HG02840 (cell line): ENCODE measurements at regions not wholly inside any gene's neighbourhood (a gene's known extent, or its start where the extent isn't known, plus 50 kb on each side); places are given as distances from the start of the nearest gene placed in this dataset.
"Not testable (repeated sequence)": the region's sequence is repeated elsewhere in the genome, so short reads cannot be mapped to it uniquely, and the experiment has no call there.

ENCODE experiments used
- ATAC-seq: cut with Tn5 transposase; IDR thresholded peaks from one replicate; pipeline ENCODE4 v1.9.1; 2021; ENCODE audit warnings: mild to moderate bottlenecking, moderate library complexity, moderate number of reproducible peaks; ENCODE audit not compliant: unreplicated experiment, low FRiP score

- not testable (repeated sequence) for ATAC-seq
Observed at GRCh38 chr6:6990059-6990458, 117.7 kb upstream of the RREB1 start.

DNA sequence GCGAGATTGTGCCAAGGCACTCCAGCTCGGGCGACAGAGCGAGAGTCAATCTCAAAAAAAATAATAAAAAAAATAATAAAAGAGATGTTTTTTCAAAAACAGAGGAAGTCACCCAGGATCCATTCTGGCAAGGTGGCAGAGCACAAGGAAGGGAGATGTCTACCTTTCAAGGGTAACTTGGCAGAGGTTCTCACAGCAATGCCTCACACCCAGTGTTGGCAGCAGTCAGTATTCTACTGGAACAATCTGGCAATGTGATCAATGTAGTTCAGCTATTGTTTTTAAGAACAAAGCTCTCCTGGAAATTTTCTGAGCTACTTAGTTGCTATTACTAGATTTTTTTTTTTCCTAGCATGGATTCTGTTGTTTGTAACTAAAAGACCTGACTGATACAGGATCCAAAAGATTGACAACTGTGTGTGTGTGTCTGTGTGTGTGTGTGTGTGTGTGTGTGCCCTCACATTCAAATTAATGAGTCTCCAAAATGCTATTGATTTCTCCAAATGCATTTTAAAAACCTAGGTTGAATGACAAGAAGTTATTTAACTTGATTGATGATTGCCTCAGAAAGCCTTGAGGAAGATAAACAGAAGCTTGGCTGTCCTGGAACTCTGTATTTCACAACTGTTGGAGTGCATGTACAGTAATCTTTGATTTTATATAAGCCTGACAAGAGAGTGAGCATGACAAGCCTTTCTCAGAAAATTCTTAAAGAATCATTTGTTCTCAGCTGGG is 114.1 kb upstream of the RREB1 start:
- no peak for ATAC-seq

- no peak for ATAC-seq
Observed at GRCh38 chr6:6994796-6995195, 113.0 kb upstream of the RREB1 start.

- ATAC-seq = no peak
Observed at GRCh38 chr6:6995328-6995727, 112.4 kb upstream of the RREB1 start.

DNA sequence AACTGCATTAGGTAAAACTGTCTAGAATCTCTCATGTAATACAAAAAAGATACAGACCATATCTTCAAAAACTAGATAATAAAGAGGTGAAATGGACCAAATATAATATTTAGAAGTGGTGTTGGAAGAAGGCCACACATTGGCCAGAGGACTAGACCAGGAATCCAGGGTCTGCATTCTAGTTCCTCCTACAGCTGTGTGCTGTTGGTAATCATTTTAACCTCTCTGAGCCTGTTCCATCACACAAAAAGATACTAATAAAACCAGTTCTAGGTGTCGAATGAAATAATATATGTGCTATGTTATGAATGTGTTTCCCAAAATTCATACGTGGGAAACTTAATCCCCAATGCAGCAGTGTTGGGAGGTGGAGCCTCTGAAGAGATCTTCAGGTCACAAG is 111.6 kb upstream of the RREB1 start:
- ATAC-seq = no peak

DNA sequence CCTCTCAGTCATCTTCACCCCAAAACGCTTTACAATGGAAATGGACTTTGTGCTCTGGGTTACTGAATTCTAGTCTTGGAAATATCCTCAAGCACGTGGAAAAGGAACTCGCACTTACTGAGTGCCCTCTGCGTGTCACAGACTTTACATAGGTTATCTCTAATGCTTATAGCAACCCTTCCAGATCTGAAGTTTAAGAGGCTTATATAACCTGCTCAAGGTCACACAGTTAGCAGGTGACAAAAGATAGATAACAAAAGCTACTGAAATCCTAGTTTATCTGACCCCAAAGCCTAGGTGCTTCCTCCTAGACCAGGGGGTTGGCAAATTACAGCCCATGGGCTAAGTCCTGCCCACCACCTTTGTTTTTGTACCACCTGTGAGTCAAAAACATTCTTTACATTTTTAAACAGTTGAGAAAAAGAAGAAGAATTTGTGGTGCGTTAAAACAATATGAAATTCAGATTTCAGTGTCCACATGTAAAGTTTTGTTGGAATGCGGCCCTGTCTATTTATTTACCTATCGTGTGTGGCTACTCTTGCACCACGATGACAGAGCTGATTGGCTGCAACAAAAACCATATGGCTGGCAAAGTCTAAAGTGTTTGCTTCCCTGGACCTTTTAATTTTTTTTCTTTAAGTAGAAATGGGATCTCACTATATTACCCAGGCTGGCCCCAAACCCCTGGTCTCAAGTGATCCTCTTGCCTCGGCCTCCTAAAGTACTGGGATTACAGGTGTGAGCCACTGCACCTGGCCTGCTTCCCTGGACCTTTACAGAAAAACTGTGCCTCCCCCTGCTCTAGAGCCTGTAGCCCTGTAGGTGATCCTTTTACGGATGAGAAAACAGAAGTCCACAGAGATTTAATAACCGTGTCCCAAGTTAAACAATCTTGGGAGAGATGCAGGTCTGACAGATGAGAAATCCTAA is 110.2 kb upstream of the RREB1 start:
- ATAC-seq = no peak

DNA sequence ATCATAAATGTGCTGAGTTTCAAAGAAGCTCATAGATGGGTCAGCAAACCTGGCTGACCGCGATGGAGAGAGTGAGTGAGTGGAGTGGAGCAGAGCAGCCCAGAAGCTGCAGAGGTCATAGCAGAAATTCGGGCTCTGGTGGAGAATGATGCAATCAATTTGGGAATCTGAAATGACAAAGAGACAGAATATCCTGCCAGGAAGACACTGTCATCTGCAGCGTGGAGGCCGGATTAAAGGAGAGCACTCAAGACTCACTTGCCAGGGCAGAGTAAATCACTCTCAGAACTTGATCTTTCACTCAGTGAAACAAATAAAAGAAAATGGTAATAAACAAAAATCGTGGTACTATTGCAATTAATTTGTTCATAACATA is 109.6 kb upstream of the RREB1 start:
- no peak for ATAC-seq

DNA sequence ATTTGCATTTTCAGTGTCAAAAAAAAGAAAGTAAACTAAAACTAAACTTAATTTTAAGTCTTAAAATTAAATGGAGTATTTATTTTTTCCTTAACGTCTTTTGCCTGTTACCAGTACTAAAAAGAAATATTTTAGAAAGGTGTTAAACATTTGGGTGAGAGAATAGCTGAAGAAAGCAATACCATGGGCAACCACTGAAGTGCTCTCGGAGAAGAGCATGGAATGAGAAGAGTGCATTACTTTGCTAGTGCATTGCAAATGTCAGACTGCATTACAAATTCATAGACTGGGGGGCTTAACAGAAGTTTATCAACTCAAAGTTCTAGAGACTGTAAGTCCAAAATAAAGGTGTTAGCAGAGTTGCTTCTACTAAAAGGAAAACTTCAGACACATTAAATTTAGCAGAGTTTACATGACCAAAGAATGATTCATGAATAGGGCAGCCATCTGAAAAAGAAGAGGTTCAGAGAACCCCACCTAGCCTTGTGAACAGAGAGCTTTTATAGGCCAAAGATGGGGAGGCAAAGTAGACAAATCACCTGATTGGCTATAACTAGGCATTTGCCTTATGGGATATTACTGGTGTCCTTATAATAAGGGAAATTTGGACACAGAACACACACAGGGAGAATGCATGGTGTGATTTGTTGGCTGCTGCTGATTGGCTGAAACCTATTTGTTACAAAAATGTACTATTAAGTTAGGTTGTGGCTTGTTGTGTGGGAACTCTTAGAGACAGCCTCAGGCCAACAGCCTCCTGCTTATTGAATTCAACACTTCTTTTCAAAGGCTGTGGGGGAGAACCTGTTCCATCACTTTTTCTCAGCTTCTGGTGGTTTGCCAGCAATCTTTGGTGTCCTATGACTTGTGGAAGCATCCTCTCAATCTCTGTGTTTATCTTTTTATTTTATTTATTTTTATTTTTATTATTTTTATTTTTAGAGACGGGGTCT is 106.7 kb upstream of the RREB1 start:
- ATAC-seq = no peak

GRCh38 chr6:7003041-7003440 is 104.7 kb upstream of the RREB1 start:
- ATAC-seq = no peak

DNA sequence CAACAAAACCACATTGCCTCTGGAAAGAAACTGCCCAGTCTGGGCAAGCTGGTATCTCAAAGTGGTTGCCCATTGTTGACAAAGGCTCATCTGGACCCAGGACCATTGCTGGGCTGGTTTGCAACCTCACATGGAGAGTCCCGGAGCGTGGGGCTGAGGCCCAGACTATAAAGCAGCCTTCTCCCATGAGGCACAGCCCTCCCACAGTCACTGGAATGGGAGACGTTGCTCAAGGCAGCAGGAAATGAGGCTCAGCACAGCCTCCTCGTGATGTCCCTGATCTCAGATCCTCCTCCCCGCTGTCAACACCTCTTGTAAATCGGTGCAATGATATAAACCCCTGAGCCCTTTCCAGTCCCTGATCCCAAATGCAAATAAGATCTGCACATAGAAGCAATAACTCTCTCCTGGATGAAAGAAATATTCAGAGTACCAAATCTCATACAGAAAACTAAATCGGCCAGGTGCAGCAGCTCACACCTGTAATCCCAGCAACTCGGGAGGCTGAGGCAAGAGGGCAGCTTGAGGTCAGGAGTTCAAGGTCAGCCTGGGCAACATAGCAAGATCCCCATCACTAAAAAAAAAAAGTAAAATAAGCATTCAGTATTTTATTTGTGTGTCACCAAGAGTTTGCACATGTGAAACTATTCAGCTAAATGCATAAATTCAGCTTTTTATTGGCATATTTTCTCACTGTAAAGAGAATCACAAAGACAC is 103.0 kb upstream of the RREB1 start:
- no peak for ATAC-seq

GRCh38 chr6:7006515-7007191 is 101.1 kb upstream of the RREB1 start:
- no peak for ATAC-seq

- no peak for ATAC-seq
Observed at GRCh38 chr6:7008451-7008988, 99.2 kb upstream of the RREB1 start.

DNA sequence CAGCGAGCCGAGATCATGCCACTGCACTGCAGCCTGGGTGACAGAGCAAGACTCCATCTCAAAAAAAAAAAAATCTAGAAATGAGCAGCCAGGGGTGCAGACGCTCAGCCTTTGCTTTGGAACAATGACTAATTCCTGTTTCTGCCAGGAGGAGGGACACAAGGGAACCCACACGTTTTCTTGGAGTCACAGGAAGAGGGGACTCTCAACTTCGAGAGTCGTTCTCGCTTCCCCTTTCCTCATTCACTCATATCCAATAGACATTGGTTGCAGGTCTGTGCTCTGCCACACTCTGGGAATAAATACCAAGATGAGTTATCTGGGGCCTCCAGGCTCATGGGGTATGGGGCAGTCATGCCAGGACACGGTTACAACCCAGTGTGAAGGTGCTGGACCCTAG is 91.5 kb upstream of the RREB1 start:
- ATAC-seq = no peak

GRCh38 chr6:7021301-7021700 is 86.5 kb upstream of the RREB1 start:
- ATAC-seq = no peak

DNA sequence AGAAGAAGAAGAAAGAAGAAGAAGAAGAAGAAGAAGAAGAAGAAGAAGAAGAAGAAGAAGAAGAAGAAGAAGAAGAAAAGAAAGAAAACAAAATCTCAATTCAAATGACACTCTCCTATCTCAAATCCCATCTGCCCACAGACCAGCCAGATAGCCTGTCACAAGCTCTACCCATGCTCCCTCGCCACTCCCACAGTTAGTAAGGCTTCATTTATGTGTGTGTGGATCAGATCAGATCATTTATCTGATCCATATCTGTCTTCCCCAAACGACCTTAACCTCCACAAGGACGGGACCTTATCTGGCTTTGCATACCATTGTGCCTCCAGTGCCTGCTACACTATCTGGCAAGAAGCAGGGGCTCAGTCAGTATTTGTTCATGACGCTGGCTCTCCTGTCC is 81.9 kb upstream of the RREB1 start:
- ATAC-seq = no peak

DNA sequence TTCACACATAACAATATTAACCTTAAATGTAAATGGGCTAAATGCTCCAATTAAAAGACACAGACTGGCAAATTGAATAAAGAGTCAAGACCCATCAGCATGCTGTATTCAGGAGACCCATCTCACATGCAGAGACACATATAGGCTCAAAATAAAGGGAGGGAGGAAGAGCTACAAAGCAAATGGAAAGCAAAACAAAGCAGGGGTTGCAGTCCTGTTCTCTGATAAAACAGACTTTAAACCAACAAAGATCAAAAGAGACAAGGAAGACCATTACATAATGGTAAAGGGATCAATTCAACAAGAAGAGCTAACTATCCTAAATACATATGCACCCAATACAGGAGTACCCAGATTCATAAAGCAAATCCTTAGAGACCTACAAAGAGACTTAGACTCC is 78.8 kb upstream of the RREB1 start:
- not testable (repeated sequence) for ATAC-seq

DNA sequence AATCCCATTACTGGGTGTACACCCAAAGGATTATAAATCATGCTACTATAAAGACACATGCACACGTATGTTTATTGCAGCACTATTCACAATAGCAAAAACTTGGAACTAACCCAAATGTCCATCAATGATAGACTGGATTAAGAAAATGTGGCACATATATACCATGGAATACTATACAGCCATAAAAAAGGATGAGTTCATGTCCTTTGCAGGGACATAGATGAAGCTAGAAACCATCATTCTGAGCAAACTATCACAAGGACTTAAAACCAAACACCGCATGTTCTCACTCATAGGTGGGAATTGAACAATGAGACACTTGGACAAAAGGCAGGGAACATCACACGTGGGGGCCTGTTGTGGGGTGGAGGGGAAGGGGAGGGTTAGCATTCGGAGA is 76.8 kb upstream of the RREB1 start:
- ATAC-seq = not testable (repeated sequence)

- ATAC-seq = no peak
Observed at GRCh38 chr6:7033202-7033601, 74.6 kb upstream of the RREB1 start.

- no peak for ATAC-seq
Observed at GRCh38 chr6:7034055-7034454, 73.7 kb upstream of the RREB1 start.
